Skin of body (tissue), 1 donor: ENCODE measurements at regions not wholly inside any gene's neighbourhood (a gene's known extent, or its start where the extent isn't known, plus 50 kb on each side); places are given as distances from the start of the nearest gene placed in this dataset.

Experiments used
- DNase-seq: peaks from one replicate; lab custom pipeline; 2025; lab: John Stamatoyannopoulos, UW

DNA sequence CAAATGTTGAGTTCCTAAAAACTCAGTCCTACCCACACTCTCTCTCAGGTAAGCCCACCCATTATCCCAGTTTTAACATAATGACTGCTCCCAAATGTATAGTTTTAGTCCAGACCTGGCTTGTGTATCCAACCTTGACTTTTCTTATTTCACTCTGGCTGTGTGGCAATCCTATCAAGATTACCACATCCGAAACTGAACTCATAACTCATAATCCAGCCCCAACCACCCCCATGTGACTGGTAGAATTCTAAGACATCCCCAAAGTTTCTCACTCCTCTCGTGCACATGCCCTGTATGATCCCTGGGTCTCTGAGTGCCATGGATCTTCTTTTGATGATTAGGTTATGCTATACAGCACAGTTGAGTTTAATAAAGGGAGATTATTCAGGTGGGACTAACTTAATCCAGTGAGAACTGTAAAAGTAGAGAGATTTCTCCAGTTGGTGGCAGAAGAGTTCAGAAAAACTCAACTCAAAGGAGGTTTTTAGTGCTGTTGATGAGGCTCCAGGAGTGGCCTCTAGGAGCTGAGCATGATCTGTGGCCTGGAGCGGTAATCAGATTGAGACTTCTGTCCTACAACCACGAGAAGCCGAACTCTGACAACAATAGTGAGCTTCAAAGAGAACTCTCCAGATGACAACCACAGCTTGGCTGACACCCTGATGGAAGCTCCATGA, 413.4 kb downstream of the ZNF536 start:
- no peak for DNase-seq

- peak; percentile 8 for DNase-seq
Observed at GRCh38 chr19:30784850-30785457, 412.8 kb downstream of the ZNF536 start.

DNA sequence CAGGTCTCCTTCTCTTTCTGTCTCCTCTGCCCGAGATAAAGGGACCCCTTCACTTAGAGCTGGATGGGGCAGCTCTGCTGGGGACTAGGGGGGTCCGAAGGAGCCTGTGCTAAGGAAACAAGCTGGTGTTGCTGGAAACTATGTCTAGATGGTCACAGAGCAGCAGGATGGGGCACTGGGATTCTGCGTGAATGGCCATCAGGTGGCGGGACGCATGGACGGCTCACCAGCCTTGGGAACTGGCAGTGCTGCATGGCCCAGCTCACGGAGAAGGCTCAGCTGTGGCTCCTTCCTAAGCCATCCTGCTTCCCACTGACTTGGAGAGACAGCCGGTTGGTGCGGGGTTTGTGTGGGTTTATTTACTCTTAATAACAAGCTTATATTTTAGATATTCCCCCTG, 411.8 kb downstream of the ZNF536 start:
- DNase-seq = no peak

DNA sequence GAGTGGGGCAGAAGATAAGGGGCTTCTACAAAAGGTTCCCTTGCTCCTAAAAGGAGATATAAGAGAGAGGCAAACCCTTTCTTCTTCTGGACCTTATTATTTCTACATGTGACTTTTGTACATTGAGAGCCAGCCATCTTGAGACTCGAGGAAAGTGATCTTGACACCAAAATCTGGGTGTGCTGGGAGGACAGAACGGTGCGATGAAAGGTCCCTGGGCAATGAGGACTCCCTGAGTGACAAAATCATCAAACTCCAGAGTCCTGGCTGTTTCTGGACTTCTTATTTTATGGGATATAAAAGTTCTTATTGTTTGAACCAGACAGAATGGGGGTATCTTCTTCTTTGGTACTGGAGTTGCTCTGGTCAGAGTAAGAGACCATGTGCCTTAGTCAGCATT, 411.0 kb downstream of the ZNF536 start:
- no peak for DNase-seq

DNA sequence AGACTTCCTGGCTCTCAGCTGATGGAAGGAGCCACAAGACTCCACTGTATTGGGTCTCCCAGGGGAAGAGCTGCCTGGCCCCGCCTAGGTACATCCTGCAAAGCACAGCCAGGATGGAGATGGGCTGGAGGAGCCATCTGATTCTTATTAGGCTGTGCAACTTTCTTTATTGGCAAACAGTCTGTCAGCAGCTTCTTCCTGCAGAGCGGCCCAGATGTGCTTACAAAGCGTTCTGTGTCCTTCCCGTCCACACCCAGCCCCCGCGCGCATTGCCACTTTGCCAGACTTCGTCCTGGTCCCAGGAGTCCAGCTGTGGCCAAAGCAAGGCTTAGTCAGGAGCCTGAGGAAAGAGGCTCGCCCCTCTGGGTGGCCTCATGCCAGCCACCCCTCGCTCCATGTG, 409.3 kb downstream of the ZNF536 start:
- DNase-seq = peak; percentile 76

GRCh38 chr19:30781047-30781446, 408.9 kb downstream of the ZNF536 start:
- no peak for DNase-seq

- DNase-seq = no peak
Observed at GRCh38 chr19:30780456-30780855, 408.3 kb downstream of the ZNF536 start.

- peak; percentile 94 for DNase-seq
Observed at GRCh38 chr19:30780032-30780431, 407.8 kb downstream of the ZNF536 start.

- no peak for DNase-seq
Observed at GRCh38 chr19:30778961-30779715, 407.0 kb downstream of the ZNF536 start.

DNA sequence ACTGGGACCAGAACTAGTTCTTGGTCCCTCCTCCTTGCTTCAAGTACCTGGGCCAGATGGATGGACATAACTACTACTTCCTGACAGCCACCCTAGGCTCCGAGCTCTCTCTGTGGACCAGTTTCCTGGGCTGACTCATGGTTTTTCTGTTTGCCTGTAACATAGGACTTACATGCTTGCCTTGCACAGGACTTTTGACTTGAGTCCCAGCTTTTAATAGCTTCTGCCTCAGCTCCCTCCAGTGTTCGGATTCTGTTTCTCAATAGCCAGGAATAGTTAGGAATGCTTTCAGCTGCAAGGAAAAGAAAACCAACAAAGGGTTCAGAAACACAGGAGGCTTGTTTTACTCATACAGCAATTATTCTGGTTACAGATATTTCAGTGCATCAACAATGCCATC, 405.9 kb downstream of the ZNF536 start:
- DNase-seq = no peak

DNA sequence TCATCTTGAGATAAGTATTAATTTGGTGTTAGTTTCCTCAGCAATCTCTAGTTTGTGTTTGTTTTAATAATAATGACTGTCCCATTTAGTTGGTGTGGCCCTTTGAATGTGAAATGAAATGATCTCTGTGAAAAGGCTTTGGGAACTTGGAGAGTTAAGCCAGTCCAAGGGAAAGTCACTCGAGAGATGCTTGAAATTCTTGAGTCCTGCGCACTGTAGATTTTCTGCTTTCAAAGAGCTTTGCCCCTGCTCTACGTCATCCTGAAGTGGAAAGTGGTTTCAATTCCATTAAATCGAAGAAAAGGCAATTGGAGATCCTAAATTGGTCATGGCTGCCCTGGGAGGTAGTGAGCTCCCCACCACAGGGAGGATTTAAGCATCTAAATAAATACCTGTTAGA, 403.8 kb downstream of the ZNF536 start:
- DNase-seq = no peak

- no peak for DNase-seq
Observed at GRCh38 chr19:30774252-30774766, 402.1 kb downstream of the ZNF536 start.

GRCh38 chr19:30762651-30763050, 390.5 kb downstream of the ZNF536 start:
- DNase-seq = no peak

DNA sequence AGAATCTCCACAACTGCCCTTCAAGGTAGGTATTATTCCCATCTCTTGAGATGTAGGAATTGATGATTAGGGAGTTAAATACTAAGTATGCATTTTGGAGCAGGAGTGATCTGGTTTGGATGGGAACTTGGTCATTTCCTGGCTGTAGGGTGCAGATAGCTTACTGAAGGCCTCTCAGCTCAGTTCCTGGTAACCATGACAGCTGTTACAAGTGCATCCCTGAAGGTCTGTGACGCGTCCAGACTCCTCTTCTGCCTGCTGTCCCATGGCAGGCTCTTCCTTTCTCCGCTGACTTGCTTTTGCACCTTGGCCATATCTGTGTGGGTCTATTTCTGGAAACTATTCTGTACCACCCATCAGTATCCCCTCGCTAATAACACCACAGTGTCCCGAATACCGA, 387.8 kb downstream of the ZNF536 start:
- no peak for DNase-seq

DNA sequence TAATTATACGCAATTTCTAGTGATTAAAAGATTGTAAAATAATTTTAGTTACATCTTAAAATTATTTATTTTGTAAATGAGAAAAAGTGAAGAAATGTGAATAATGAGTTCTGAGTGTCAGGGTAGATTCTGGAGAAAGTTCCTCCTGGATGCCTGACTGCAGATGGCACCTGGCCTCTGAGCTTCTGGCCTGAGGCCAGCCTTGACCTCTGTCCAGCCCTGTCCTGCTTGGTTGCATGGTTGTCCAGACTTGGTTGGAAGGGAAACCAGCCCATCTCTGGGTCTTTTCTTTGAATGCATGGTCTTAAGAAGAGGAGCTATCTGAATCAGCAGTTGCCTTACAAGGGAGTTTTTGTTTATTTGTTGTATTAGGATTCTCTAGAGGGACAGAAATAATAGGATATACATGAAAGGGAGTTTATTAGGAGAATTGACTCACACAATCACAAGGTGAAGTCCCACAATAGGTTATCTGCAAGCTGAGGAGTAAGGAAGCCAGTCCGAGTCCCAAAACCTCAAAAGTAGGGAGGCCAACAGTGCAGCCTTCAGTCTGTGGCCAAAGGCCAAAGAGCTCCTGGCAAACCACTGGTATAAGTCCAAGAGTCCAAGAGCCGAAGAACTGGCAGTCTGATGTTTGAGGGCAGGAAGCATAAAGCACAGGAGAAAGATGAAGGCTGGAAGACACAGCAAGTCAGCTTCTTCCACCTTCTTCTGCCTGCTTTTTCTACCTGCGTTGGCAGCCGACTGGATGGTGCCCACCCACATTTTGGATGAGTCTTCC, 385.8 kb downstream of the ZNF536 start:
- DNase-seq = no peak

DNA sequence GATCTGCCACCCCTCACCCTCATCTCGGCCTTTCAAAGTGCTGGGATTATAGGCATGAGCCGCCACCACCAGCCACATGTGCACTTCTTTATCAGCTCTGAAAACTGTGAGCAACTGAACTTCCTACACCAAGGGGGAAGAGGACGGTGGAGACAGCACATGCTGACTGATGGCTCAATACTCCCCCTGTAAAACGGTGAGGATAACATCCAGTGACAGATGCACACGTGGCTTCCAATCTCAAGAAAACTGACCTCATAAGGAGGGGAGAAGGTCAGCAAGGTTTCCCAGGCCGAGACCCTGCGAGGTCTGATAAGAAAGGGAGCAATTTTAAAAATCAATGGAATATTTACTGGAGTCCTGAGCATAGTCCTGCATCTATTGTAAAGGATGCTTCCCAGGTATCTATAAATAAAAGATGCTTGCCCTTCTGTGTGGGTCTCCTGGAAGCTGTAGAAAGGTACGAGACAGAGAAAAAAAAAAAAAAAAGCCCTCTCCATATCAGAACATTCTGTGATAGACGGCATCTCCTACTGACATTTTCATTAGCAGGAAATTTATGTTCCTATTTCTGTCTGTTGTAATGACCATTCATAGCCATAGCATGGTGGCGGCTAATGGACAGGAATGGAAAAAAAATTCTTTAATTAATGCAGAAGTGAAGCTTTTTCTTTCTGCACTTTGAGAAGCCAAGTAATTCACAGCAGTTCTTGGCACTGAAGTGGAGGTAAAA, 385.1 kb downstream of the ZNF536 start:
- DNase-seq = no peak

- DNase-seq = no peak
Observed at GRCh38 chr19:30755581-30755980, 383.4 kb downstream of the ZNF536 start.

DNA sequence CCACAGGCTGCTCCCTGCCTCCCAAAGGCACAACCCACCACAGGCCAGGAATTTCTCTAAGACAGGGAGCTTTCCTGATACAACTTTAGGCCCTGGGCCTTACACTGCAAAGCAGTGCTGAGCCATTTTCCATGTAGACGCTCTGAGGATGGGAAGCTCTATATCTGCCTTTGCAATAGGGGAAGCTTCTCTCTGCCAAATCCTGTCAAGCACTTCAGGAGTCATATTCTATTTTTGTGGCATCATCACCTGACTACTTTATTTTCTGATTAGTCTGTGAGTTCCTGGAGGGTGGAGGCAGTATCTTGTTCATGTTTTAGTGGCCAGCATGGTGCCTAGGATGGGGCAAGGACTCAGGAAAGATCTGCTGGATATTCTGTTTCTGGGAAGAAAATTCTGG, 382.0 kb downstream of the ZNF536 start:
- no peak for DNase-seq

DNA sequence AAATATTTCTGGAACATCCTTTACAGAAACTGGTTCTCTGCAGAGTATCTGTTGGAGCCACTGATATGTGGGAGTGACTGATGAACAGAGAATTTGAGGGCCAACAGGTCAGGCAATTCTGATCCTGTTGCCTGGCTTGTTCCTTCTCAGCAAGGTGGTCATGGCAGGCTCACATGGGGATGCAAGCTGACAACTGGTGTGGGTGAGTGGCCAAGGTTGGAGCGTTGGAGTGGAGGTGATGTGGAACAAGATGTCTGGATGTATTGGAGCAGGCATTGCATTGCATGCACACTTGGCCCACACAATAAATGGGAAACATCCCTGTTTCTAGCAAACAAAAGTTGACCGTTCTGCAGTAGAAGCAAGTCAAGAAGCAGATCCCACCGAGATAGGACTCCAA, 380.7 kb downstream of the ZNF536 start:
- no peak for DNase-seq

GRCh38 chr19:30752201-30752600, 380.0 kb downstream of the ZNF536 start:
- DNase-seq = no peak

DNA sequence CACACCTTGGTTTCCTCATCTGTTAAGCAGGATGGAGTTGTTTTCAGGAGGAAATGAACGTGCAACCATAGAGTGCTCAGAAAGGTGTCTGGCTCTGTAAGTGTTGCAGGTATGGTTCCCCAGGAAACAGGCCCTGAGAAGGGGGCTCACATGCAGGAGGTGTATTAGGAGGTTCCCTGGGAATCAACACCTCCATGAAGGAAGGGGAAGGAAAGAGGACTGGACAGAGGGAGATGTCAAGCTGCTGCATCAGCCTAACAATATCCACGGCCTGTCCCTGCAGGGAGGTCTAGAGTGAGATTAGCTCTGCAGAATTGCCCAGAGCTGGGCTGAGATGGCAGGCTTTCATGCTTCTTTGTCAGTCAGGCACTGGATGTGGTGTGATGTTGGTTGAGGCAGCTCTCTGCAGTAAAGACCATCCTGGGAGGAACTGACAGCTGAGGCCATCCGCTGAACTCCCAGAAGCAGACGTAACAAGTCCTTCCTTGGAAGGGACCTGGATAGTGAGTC, 373.3 kb downstream of the ZNF536 start:
- DNase-seq = no peak
